T-helper 1 cell treated with Interleukin-12 subunit alpha and Interleukin-12 subunit beta and Interleukin-4 antibody, amounts not matched to agents 30 μg/mL and 1 μg/mL, for 36 hours (primary cell): ENCODE measurements at regions not wholly inside any gene's neighbourhood (a gene's known extent, or its start where the extent isn't known, plus 50 kb on each side); places are given as distances from the start of the nearest gene placed in this dataset.
"Not testable (repeated sequence)": the region's sequence is repeated elsewhere in the genome, so short reads cannot be mapped to it uniquely, and the experiment has no call there.

Source experiments
- H3K27ac Mint-ChIP-seq: one replicate; pipeline ENCODE4 v1.8.0; 2021; ENCODE audit warnings: mild to moderate bottlenecking, mixed read lengths
- H3K27me3 Mint-ChIP-seq: one replicate; pipeline ENCODE4 v1.8.0; 2021; ENCODE audit warnings: low read depth, mixed read lengths
- H3K36me3 Mint-ChIP-seq: one replicate; pipeline ENCODE4 v1.8.0; 2021; ENCODE audit warnings: low read depth, mixed read lengths
- H3K4me1 Mint-ChIP-seq: one replicate; pipeline ENCODE4 v1.8.0; 2021; ENCODE audit warnings: low read depth, mixed read lengths
- H3K4me3 Mint-ChIP-seq: one replicate; pipeline ENCODE4 v1.8.0; 2021; ENCODE audit warnings: mild to moderate bottlenecking, moderate library complexity, mixed read lengths
- H3K9me3 Mint-ChIP-seq: one replicate; pipeline ENCODE4 v1.8.0; 2021; ENCODE audit warnings: mixed read lengths

DNA sequence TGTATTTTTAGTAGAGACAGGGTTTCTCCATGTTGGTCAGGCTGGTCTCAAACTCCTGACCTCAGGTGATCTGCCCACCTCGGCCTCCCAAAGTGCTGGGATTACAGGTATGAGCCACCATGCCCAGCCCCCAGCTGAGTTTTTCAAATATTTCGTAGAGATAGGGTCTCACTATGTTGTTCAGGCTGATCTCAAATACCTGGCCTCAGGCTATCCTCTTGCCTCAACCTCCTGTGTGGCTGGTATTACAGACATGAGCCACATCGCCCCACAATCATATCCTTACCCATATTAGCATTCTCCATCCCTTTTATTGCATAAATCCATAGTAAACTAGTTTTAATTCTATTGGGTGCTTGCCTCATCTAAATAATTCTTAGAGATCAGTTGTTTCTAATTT, 157.6 kb upstream of the HEY2 start:
- H3K36me3 Mint-ChIP-seq, H3K4me1 Mint-ChIP-seq, H3K4me3 Mint-ChIP-seq, H3K27ac Mint-ChIP-seq, H3K9me3 Mint-ChIP-seq, H3K27me3 Mint-ChIP-seq: not testable (repeated sequence)

DNA sequence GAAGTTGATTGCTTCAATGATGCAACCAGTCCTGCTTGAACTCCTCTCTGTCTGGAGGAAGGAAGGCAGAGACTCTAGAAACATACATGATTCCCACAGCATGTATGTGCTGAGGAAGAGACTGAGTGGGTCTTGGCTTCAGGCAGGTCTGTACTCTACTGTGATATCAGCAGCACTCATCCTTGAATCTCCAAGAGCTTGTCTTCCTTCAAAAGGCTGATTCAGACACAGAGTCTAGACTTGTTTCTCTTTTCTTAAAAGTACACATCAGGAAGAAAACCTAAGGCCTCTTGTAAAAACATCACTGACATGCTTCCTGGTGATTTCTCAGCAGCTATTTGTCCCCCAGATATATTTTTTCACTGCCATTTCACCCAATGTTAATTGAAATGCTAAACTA, 155.7 kb upstream of the HEY2 start:
- no peak overlapping the region for H3K4me3 Mint-ChIP-seq
- H3K4me1 Mint-ChIP-seq, result no peaks in the 10 kb centered on the region
- H3K9me3 Mint-ChIP-seq, result no peaks in the 10 kb centered on the region
- no peak overlapping the region for H3K27ac Mint-ChIP-seq
- H3K36me3 Mint-ChIP-seq, result no peaks in the 10 kb centered on the region
- peaks cover 4% of the 10 kb centered on the region for H3K27me3 Mint-ChIP-seq

DNA sequence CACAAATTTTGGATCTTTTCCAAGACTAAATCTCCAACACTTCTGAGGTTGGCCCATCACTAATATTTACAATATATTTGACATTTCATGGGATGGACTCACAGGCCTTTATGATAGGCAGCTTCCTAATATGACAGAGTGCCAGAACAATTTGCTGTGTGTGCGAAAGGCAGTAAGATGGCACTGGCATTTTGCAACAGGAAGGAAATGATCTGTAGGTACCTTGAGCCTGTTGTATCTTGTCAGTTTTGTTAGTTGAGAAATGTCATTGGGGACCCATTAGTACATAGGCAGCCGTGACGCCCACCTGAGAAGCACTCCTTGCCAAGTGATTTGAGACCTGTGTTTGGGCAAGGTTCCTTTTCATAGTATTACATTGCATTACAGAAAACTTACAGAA, 153.4 kb upstream of the HEY2 start:
- no peaks in the 10 kb centered on the region for H3K36me3 Mint-ChIP-seq
- no peak overlapping the region for H3K27ac Mint-ChIP-seq
- peaks cover 4% of the 10 kb centered on the region for H3K27me3 Mint-ChIP-seq
- no peaks in the 10 kb centered on the region for H3K4me1 Mint-ChIP-seq
- no peaks in the 10 kb centered on the region for H3K9me3 Mint-ChIP-seq
- no peak overlapping the region for H3K4me3 Mint-ChIP-seq

DNA sequence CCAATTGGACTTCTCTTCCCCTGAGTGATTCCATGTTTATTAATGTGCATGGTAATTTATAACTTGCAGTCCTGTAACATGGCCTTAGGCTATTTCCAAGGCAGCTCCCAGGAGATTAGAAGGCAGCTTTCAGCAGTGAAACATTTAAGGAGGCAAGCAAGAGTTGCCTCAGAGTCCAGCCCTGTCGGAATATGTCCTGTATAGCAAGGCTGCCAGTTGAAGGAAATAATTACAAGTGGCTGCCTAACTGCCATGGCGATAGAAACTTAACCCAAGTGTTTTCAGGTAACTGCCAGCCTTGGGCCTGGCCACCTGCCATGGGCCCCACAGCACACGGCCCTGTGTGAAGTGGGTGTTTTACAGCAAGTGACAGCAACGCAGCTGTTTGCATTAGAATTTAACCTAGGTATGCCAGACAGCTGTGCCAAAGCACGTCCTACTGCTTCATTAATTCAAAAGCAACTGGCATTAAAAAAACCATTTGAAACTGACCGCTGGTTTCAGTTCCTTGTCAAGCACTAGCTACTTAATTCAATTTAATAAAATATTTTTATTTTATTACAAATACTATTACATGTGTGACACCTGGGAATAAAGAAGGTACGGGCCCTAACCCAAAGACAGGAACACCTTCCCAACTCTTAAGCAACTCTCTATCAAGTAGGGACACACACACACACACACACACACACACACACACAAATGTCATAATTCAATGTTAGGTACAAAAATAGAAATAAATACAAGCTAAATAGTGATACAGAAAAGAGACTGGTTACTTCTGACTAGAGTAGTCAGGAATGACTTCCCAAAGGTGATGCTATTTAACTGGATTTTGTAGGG, 151.8 kb upstream of the HEY2 start:
- H3K27me3 Mint-ChIP-seq, result peaks cover 4% of the 10 kb centered on the region
- no peak overlapping the region for H3K4me3 Mint-ChIP-seq
- H3K27ac Mint-ChIP-seq, result no peak overlapping the region
- no peaks in the 10 kb centered on the region for H3K9me3 Mint-ChIP-seq
- H3K36me3 Mint-ChIP-seq, result no peaks in the 10 kb centered on the region
- H3K4me1 Mint-ChIP-seq, result no peaks in the 10 kb centered on the region

DNA sequence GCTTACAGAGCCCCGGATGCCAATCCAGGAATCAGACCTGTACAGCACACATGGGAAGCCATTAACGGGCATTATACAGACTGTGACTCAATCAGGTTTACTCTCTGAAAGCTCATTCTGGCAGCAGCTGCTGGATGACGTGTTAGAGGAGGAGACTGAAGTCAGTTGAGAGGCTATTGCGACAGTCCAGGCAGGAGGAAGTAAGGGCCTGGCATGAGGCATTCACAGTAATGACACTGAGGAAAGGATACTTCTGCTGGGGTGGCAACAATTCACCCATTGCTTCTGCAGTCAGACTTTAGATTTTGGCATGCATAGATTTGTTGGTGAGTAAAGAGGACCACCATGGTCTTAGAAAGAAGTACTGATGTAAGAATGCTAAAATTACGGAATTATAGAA, 151.0 kb upstream of the HEY2 start:
- H3K36me3 Mint-ChIP-seq, result no peaks in the 10 kb centered on the region
- no peak overlapping the region for H3K4me3 Mint-ChIP-seq
- H3K27me3 Mint-ChIP-seq, result peaks cover 4% of the 10 kb centered on the region
- no peak overlapping the region for H3K27ac Mint-ChIP-seq
- no peaks in the 10 kb centered on the region for H3K4me1 Mint-ChIP-seq
- no peaks in the 10 kb centered on the region for H3K9me3 Mint-ChIP-seq

DNA sequence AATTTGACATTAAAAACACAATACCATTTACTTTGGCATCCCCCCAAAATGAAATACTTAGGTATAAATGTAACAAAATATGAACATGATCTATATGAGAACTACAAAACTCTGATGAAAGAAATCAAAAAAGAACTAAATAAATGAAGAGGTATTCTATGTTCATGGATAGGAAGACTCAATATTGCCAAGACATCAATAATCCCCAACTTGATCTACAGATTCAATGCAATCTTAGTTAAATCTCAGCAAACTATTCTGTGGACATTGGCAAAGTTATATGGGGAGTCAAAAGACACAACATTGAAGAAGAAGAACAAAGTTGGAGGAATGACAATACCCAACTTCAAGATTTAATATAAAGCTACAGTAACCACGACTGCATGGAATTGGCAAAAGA, 145.2 kb upstream of the HEY2 start:
- H3K9me3 Mint-ChIP-seq, result no peaks in the 10 kb centered on the region
- H3K27ac Mint-ChIP-seq, result no peak overlapping the region
- no peak overlapping the region for H3K4me3 Mint-ChIP-seq
- no peaks in the 10 kb centered on the region for H3K36me3 Mint-ChIP-seq
- no peaks in the 10 kb centered on the region for H3K4me1 Mint-ChIP-seq
- H3K27me3 Mint-ChIP-seq, result peaks cover 4% of the 10 kb centered on the region

DNA sequence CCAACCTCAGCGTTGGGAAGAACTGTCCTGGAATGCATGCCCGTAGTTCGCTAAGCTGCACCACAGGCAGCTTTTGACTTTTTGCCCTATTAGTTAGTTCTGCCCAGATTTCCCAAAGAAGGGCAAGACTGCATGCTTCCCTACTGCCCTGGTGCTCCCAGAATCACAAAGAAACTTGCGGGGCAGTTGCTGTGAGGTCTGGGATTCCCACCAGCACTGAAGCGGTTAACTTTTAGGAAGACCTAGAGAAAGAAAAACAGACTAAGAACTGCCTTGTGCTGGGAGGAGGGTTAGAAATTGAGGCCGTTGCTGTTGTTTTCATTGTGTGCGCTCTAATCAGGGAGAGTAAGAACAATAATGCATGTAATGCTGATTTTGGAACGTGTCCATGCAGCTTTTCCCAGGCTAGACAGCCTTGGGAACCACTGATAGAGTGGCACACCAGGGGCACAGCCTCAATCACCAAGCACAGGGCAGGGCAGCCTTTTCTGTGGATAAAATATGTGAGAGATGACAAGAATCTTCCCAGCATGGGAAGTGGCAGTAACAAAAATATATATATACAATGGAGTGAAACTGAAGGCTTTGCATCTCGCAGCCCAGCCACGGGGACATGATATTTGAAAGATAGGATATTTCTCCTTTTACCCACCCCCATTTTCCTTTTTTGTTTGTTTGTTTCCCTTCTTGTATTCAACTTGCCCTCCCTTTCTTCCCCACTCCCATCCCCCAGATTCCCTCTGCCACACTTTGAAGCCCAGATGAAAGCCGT, 137.7 kb upstream of the HEY2 start:
- Mint-ChIP-seq H3K27ac (no peak overlapping the region), H3K36me3 (no peaks in the 10 kb centered on the region), H3K4me3 (no peak overlapping the region), H3K9me3 (no peaks in the 10 kb centered on the region), H3K4me1 (no peaks in the 10 kb centered on the region), H3K27me3 (peaks cover 4% of the 10 kb centered on the region)

DNA sequence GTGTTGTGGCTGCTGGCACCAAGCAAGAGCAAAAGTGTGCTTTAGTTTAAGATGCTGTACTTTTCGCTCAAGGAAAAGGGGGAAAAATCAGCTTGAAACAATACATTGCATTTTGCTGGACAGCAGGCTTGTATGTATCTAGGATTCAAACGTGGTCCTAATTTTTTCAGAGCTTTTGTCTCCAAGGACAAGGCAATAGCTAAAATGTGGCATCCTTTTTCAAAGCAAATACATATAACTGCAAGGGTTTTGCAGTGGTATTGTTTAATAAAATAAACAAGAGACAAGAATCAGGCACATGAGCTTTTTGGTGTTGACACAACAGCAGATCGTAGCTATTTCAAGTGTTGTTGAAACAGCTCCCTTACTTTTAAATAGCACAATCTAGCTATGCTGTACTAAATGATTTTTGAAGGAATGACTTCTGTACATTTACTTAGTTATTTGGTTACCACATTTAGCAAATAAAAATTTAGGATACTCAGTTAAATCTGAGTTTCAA, 137.0 kb upstream of the HEY2 start:
- Mint-ChIP-seq H3K27ac (no peak overlapping the region), H3K4me1 (no peaks in the 10 kb centered on the region), H3K9me3 (no peaks in the 10 kb centered on the region), H3K27me3 (peaks cover 4% of the 10 kb centered on the region), H3K36me3 (no peaks in the 10 kb centered on the region), H3K4me3 (no peak overlapping the region)

DNA sequence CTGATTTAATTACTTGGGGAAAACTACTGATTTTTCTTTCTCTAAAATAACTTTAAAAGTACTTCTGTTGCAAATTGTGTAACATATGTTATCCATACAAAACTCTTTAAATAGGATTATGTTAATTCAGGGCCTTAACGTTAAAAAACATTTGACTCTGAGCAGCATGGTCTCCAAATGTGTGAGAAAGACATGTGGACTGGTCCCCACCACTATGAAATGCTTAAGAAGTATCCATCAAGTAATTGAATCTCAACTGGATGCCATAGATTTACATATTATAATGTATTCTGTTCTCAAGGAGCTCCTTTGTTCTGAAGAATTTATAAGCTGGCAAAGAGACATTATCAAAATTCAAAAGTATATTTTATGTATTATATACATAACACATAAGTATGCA, 130.8 kb upstream of the HEY2 start:
- Mint-ChIP-seq H3K4me1 (no peaks in the 10 kb centered on the region), H3K27me3 (peaks cover 3% of the 10 kb centered on the region), H3K27ac (no peak overlapping the region), H3K4me3 (no peak overlapping the region), H3K36me3 (no peaks in the 10 kb centered on the region), H3K9me3 (no peaks in the 10 kb centered on the region)

DNA sequence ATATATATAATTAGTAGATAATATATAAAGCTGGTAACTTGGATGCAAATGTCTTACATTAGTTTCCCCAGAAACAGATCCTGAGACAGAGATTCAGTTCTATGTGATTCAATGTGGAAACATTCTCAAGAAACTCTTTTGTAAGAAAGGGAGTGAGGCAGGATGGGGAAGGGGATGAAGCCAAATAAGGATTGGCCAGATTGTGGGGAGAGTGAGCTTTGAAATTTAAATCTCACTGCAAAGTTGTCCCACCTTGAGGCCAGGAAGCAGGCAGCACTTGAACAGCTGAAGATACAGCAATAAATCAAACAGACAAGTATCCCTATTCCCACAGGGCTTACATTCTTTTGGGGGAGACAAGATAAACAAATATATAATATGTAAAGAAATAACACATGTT, 126.3 kb upstream of the HEY2 start:
- H3K4me1 Mint-ChIP-seq, result no peaks in the 10 kb centered on the region
- no peak overlapping the region for H3K27ac Mint-ChIP-seq
- H3K27me3 Mint-ChIP-seq, result peaks cover 6% of the 10 kb centered on the region
- no peak overlapping the region for H3K4me3 Mint-ChIP-seq
- no peaks in the 10 kb centered on the region for H3K36me3 Mint-ChIP-seq
- no peaks in the 10 kb centered on the region for H3K9me3 Mint-ChIP-seq

DNA sequence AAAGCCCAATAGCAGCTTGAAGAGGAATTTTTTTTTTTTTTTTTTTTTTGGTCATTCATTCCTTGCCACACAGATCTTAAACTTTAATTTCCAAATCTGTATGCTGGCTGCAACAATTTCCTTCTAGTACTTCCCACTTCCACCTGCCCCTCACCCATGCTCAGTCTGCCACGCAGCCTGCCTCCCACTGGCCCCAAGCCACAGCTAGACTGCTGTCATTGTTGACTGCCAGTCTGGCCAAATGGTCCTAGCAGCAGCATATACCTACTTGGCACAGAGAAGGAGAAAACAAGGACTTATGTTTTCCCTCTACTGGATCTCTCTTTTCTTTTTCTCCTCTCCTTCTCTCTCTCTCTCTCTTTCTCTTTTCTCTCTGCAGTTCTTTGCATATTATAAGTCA, 118.3 kb upstream of the HEY2 start:
- Mint-ChIP-seq H3K27ac (no peak overlapping the region), H3K36me3 (no peaks in the 10 kb centered on the region), H3K9me3 (no peaks in the 10 kb centered on the region), H3K4me1 (no peaks in the 10 kb centered on the region), H3K27me3 (peaks cover 7% of the 10 kb centered on the region), H3K4me3 (no peak overlapping the region)

DNA sequence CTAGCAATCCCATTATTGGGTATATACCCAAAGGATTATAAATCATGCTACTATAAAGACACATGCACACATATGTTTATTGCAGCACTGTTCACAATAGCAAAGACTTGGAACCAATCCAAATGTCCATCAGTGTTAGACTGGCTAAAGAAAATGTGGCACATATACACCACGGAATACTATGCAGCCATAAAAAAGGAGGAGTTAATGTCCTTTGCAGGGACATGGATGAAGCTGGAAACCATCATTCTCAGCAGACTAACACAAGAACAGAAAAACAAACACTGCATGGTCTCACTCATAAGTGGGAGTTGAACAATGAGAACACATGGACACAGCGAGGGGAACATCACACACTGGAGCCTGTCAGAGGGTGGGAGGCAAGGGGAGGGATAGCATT, 113.4 kb upstream of the HEY2 start:
- not testable (repeated sequence) for H3K27ac Mint-ChIP-seq, H3K27me3 Mint-ChIP-seq, H3K36me3 Mint-ChIP-seq, H3K9me3 Mint-ChIP-seq, H3K4me1 Mint-ChIP-seq, H3K4me3 Mint-ChIP-seq

DNA sequence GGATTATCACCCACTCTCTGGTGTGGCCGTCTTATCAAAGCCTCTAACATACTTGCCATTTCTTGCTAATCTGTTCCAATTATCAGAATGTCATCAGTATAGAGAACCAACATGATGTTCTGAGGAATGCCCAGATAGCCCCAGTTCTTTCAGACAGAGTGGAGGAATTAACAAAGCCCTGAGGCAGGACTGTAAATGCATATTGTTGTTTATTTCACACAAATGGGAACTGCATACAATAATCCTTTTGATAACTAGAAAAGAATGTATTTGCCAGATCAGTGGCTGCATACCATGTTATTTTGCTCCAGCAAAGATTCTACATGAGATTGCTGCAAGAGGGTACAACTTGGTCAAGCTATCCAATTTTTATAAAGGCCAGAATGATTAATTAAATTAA, 112.8 kb upstream of the HEY2 start:
- Mint-ChIP-seq H3K27me3 (no peaks in the 10 kb centered on the region), H3K9me3 (no peaks in the 10 kb centered on the region), H3K36me3 (no peaks in the 10 kb centered on the region), H3K27ac (no peak overlapping the region), H3K4me3 (no peak overlapping the region), H3K4me1 (no peaks in the 10 kb centered on the region)

DNA sequence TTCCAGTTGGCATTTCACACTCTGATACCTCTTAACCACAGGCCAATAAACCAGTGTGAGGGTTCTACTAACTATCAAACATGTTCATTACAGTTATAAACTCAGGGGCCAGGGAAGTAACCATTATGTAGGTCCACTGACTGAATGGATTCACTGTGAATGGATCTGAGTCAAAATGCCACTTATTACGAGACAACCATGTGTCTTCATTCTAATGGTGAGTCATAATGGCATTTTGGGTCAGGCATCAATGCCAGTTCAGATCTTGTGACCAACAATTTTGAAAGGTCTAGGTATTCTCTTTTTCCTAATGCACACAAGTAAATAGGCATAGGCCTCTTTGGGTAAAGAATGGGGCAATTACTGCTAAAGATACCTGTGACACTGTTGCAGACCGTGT, 112.2 kb upstream of the HEY2 start:
- Mint-ChIP-seq H3K36me3 (no peaks in the 10 kb centered on the region), H3K27me3 (no peaks in the 10 kb centered on the region), H3K9me3 (no peaks in the 10 kb centered on the region), H3K27ac (no peak overlapping the region), H3K4me3 (no peak overlapping the region), H3K4me1 (no peaks in the 10 kb centered on the region)

DNA sequence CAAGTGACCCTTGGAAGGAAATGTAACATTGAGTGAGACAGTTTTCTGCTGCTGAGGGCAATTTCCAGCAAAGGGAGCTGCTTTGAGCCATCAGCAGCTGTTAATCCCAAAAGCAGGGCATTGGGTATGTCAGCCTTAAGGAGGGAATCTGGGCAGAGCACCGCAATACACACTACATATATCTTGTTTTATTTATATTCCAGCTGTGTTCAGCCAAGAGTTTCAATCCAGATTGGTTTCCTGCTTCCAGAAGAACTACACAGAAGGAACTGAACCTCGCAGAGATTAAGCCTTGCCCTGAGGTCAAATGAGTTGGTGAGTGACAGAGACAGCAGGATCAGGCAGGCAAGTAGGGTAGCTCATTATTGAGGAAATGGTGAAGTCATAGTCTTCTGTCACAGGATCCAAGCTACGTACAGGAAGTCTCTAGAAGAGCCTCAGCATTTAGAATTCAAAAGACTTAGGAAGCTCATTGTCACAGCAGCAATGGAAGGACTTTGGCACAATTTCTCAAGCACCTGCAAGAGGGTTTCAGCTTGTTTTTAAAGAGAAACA, 109.9 kb upstream of the HEY2 start:
- Mint-ChIP-seq H3K27me3 (no peaks in the 10 kb centered on the region), H3K27ac (no peak overlapping the region), H3K9me3 (no peaks in the 10 kb centered on the region), H3K4me1 (no peaks in the 10 kb centered on the region), H3K4me3 (no peak overlapping the region), H3K36me3 (no peaks in the 10 kb centered on the region)
